GM12878 (cell line): ENCODE measurements at regions not wholly inside any gene's neighbourhood (a gene's known extent, or its start where the extent isn't known, plus 50 kb on each side); places are given as distances from the start of the nearest gene placed in this dataset.

Source experiments
- ATAC-seq: fragments of 200-7000 bp; cut with Tn5 transposase; 3 replicates; pipeline ENCODE4 v1.9.1; 2020; ENCODE audit warnings: mild to moderate bottlenecking, moderate library complexity
- BruUV-seq: library from RNA; stranded (reverse); fragments of 400-500 nt; replicated peaks from 2 replicates; lab custom pipeline; 2021; lab: Mats Ljungman, UMichigan
- CTCF ChIA-PET: fragments of 300-600 bp; sonication (Branson Sonifier 250); formaldehyde crosslinking; extraction: SDS; loops from one replicate; lab custom pipeline; 2021; ENCODE audit warnings: inconsistent platforms; lab: Yijun Ruan, JAX
- POLR2A ChIA-PET: fragments of 350-600 bp; formaldehyde crosslinking; extraction: SDS; loops from one replicate; lab custom pipeline; 2021; ENCODE audit warnings: inconsistent platforms; lab: Charles Lee
- RAD21 ChIA-PET: fragments of 300-600 bp; sonication (Branson Sonifier 250); formaldehyde crosslinking; loops from one replicate; lab custom pipeline; 2023; ENCODE audit warnings: antibody characterized with exemption; ENCODE audit not compliant: unreplicated experiment; lab: Charles Lee
- SMC1A ChIA-PET: fragments of 300-600 bp; sonication (Branson Sonifier 250); formaldehyde crosslinking; loops from one replicate; lab custom pipeline; 2023; ENCODE audit not compliant: unreplicated experiment, uncharacterized antibody; lab: Charles Lee
- DNase-seq: peaks from one replicate; pipeline ENCODE4 v3.0.0-alpha.2; 2011; ENCODE audit warnings: low read depth, low spot score
- FAIRE-seq: peaks from 3 replicates; lab custom pipeline; 2011; peaks lifted over from hg19 to GRCh38; lab: Jason Lieb, UNC
- H2AFZ ChIP-seq: 2 replicates; pipeline ENCODE4 v1.6.0; 2011; ENCODE audit warnings: low read depth, low read length, control low read depth; ENCODE audit not compliant: control insufficient read depth
- H3K27ac ChIP-seq: 2 replicates; pipeline ENCODE4 v1.5.1; 2011; ENCODE audit warnings: control low read depth; ENCODE audit not compliant: control insufficient read depth, insufficient read depth
- H3K27me3 ChIP-seq, 2 experiments: replicated peaks in 1 of 2; 2 replicates each; pipeline versions ENCODE4 v1.6.0 to v1.6.1; 2011; ENCODE audit warnings: low read length in 1 of 2; ENCODE audit not compliant: control insufficient read depth in 2 of 2, insufficient read depth in 2 of 2
- H3K36me3 ChIP-seq, 2 experiments: 2 replicates each; pipeline ENCODE4 v1.5.1; 2011; ENCODE audit warnings: low read length in 1 of 2; ENCODE audit not compliant: control insufficient read depth in 2 of 2, insufficient read depth in 2 of 2
- H3K4me1 ChIP-seq: 2 replicates; pipeline ENCODE4 v1.6.1; 2011; ENCODE audit warnings: mild to moderate bottlenecking, low read length, moderate library complexity, mixed read lengths; ENCODE audit not compliant: control insufficient read depth, insufficient read depth
- H3K4me2 ChIP-seq: 2 replicates; pipeline ENCODE4 v1.6.0; 2011; ENCODE audit warnings: control low read depth; ENCODE audit not compliant: control insufficient read depth, insufficient read depth
- H3K4me3 ChIP-seq: fragments of 200-600 bp; sonication (generic); 2 replicates; pipeline ENCODE4 v1.5.1; 2016
- H3K79me2 ChIP-seq: 2 replicates; pipeline ENCODE4 v1.6.0; 2011; ENCODE audit warnings: low read length; ENCODE audit not compliant: control insufficient read depth, insufficient read depth
- H3K9ac ChIP-seq: 2 replicates; pipeline ENCODE4 v1.8.0; 2011; ENCODE audit warnings: low read length, control low read depth, mixed read lengths; ENCODE audit not compliant: control insufficient read depth, insufficient read depth
- H3K9me3 ChIP-seq: replicated peaks from 3 replicates; pipeline ENCODE4 v1.5.1; 2011; ENCODE audit warnings: mild to moderate bottlenecking, low read length; ENCODE audit not compliant: control insufficient read depth, insufficient read depth
- H4K20me1 ChIP-seq: 2 replicates; pipeline ENCODE4 v1.6.0; 2011; ENCODE audit not compliant: control insufficient read depth, insufficient read depth
- BACH1 ChIP-seq: fragments of 450-650 bp; IDR thresholded peaks from 2 replicates; pipeline ENCODE4 v1.6.1; 2017; ENCODE audit warnings: mild to moderate bottlenecking, borderline replicate concordance
- BHLHE40 ChIP-seq, 2 experiments: fragments of 450-650 bp in 1 of 2; IDR thresholded peaks; 2 replicates each; pipeline ENCODE4 v1.6.1; 2011 to 2017; ENCODE audit warnings: low read depth in 2 of 2, borderline replicate concordance in 1 of 2, improper control_type of control experiment in 1 of 2, low read length in 1 of 2, mild to moderate bottlenecking in 1 of 2
- CEBPB ChIP-seq, 2 experiments: fragments of 150-350 bp in 1 of 2; IDR thresholded peaks; 2 replicates each; pipeline ENCODE4 v1.6.1; 2012 to 2014; ENCODE audit warnings: low read depth in 2 of 2, low read length in 2 of 2, borderline replicate concordance in 1 of 2, inconsistent platforms in 1 of 2
- E2F4 ChIP-seq: IDR thresholded peaks from 2 replicates; pipeline ENCODE4 v1.6.1; 2012; ENCODE audit warnings: low read depth, low read length, improper control_type of control experiment
- E4F1 ChIP-seq: fragments of 450-650 bp; IDR thresholded peaks from 2 replicates; pipeline ENCODE4 v1.6.1; 2018; ENCODE audit warnings: borderline replicate concordance, mild to moderate bottlenecking; ENCODE audit not compliant: partially characterized antibody
- HSF1 ChIP-seq: fragments of 150-350 bp; IDR thresholded peaks from 2 replicates; pipeline ENCODE4 v1.6.1; 2014; ENCODE audit warnings: mild to moderate bottlenecking, low read depth, low read length
- KLF5 ChIP-seq: fragments of 450-650 bp; IDR thresholded peaks from 2 replicates; pipeline ENCODE4 v1.6.1; 2014; ENCODE audit warnings: mild to moderate bottlenecking; ENCODE audit not compliant: partially characterized antibody
- MYB ChIP-seq: fragments of 150-350 bp; IDR thresholded peaks from 2 replicates; pipeline ENCODE4 v1.6.1; 2014; ENCODE audit warnings: mild to moderate bottlenecking, low read depth, low read length, borderline replicate concordance
- NFYB ChIP-seq: IDR thresholded peaks from 2 replicates; pipeline ENCODE4 v1.6.1; 2011; ENCODE audit warnings: low read depth, mild to moderate bottlenecking, low read length, improper control_type of control experiment, moderate library complexity; ENCODE audit not compliant: insufficient read depth
- NR2C1 ChIP-seq: fragments of 450-650 bp; IDR thresholded peaks from 2 replicates; pipeline ENCODE4 v1.6.1; 2017; ENCODE audit warnings: antibody characterized with exemption, mild to moderate bottlenecking, moderate library complexity
- POLR2AphosphoS2 ChIP-seq: IDR thresholded peaks from 2 replicates; pipeline ENCODE4 v1.6.1; 2011; ENCODE audit warnings: low read depth, mild to moderate bottlenecking, low read length, improper control_type of control experiment, moderate library complexity
- RCOR1 ChIP-seq: conservative IDR thresholded peaks from 2 replicates; pipeline ENCODE4 v1.6.1; 2012; ENCODE audit warnings: low read depth, low read length, improper control_type of control experiment
- SKIL ChIP-seq: fragments of 450-650 bp; IDR thresholded peaks from 2 replicates; pipeline ENCODE4 v1.6.1; 2017; ENCODE audit warnings: mild to moderate bottlenecking, low read depth, inconsistent platforms; ENCODE audit not compliant: poor library complexity, severe bottlenecking
- SMARCA5 ChIP-seq: fragments of 450-650 bp; IDR thresholded peaks from 2 replicates; pipeline ENCODE4 v1.6.1; 2017; ENCODE audit warnings: mild to moderate bottlenecking
- STAT1 ChIP-seq: fragments of 450-650 bp; conservative IDR thresholded peaks from 2 replicates; pipeline ENCODE4 v1.6.1; 2014; ENCODE audit warnings: antibody characterized with exemption, mild to moderate bottlenecking
- ZNF384 ChIP-seq: IDR thresholded peaks from 2 replicates; pipeline ENCODE4 v1.6.1; 2012; ENCODE audit warnings: low read depth, mild to moderate bottlenecking, low read length, improper control_type of control experiment, borderline replicate concordance
- WGBS: methylation state at CpG from one replicate; pipeline ENCODE4 v1.1.6; 2016; ENCODE audit warnings: low lambda C conversion rate; ENCODE audit not compliant: insufficient replicate concordance, insufficient coverage; ENCODE audit errors: missing lambda C conversion rate; 5-methylcytosine and 5-hydroxymethylcytosine counted together
- in situ Hi-C: fragments of 300-500 bp; cut with MboI; formaldehyde crosslinking; loops from 9 replicates; pipeline ENCODE4 v1.14.3; 2018; ENCODE audit warnings: mixed read lengths
- intact Hi-C: fragments of 100-400 bp; cut with micrococcal nuclease; formaldehyde crosslinking; loops from one replicate; pipeline ENCODE4 v1.14.2; 2022; ENCODE audit not compliant: unreplicated experiment
- TF ChIP-seq, protein P1 (sequence below): IDR thresholded peaks from 2 replicates; pipeline ENCODE4 v1.6.1; 2011; ENCODE audit warnings: borderline replicate concordance, low read depth, mild to moderate bottlenecking, moderate library complexity, mixed read lengths, low read length; ENCODE audit not compliant: insufficient read depth; ENCODE audit errors: extremely low read length

GRCh38 chr14:44640416-44640815, 133.3 kb upstream of the FSCB start:
- Histone ChIP-seq H3K4me2 (no peak overlapping the region), H3K9ac (no peak overlapping the region), H3K9me3 (no peaks in the 10 kb centered on the region), H4K20me1 (no peaks in the 10 kb centered on the region), H3K27ac (no peak overlapping the region), H3K36me3 (no peaks in the 10 kb centered on the region), H3K4me3 (no peak overlapping the region), H3K4me1 (no peaks in the 10 kb centered on the region), H3K27me3 (no peaks in the 10 kb centered on the region), H3K79me2 (no peaks in the 10 kb centered on the region), H2AFZ (no peak overlapping the region)
- no TSS peak for BruUV-seq
- FAIRE-seq (no peak), DNase-seq (no peak), ATAC-seq (no peak)
- CTCF ChIA-PET: no interaction called here
- intact Hi-C loops: no loop called here
- POLR2A ChIA-PET: no interaction called here
- SMC1A ChIA-PET: no interaction called here
- no peak for TF ChIP-seq E4F1
- no peak for TF ChIP-seq CEBPB (IDR thresholded peaks at IDR 0.05; ENCODE audit: borderline replicate concordance in 1 of 2, low read depth in 2 of 2, low read length in 2 of 2)
- no peak for TF ChIP-seq BHLHE40 (IDR thresholded peaks at IDR 0.05; ENCODE audit: borderline replicate concordance in 1 of 2, low read depth in 2 of 2, low read length in 1 of 2)
- no peak for TF ChIP-seq SMARCA5
- TF ChIP-seq, protein P1, sequence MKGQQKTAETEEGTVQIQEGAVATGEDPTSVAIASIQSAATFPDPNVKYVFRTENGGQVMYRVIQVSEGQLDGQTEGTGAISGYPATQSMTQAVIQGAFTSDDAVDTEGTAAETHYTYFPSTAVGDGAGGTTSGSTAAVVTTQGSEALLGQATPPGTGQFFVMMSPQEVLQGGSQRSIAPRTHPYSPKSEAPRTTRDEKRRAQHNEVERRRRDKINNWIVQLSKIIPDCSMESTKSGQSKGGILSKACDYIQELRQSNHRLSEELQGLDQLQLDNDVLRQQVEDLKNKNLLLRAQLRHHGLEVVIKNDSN: no peak
- no peak for TF ChIP-seq BACH1
- TF ChIP-seq RCOR1: no peak
- TF ChIP-seq HSF1: no peak
- TF ChIP-seq SKIL: no peak
- no peak for TF ChIP-seq MYB
- no peak for TF ChIP-seq E2F4
- no peak for TF ChIP-seq STAT1
- no peak for TF ChIP-seq NR2C1
- TF ChIP-seq NFYB: no peak
- no peak for TF ChIP-seq ZNF384
- no peak for TF ChIP-seq KLF5
- no peak for TF ChIP-seq POLR2AphosphoS2
- RAD21 ChIA-PET: no interaction called here
- in situ Hi-C loops: no loop called here
- WGBS: 22% methylated on average over 2 of the region's 2 CpGs
